HG02884 (cell line): ENCODE measurements at regions not wholly inside any gene's neighbourhood (a gene's known extent, or its start where the extent isn't known, plus 50 kb on each side); places are given as distances from the start of the nearest gene placed in this dataset.
A peak's percentile ranks its signal among the peaks of the same experiment; 100 is the strongest.

Experiments
- ATAC-seq: cut with Tn5 transposase; IDR thresholded peaks from one replicate; pipeline ENCODE4 v1.9.1; 2021; ENCODE audit warnings: mild to moderate bottlenecking, moderate library complexity; ENCODE audit not compliant: unreplicated experiment

- ATAC-seq = no peak
Observed at GRCh38 chr1:163406772-163407171, 85.0 kb downstream of the NUF2 start.

- ATAC-seq = no peak
Observed at GRCh38 chr1:163408262-163408661, 86.5 kb downstream of the NUF2 start.

DNA sequence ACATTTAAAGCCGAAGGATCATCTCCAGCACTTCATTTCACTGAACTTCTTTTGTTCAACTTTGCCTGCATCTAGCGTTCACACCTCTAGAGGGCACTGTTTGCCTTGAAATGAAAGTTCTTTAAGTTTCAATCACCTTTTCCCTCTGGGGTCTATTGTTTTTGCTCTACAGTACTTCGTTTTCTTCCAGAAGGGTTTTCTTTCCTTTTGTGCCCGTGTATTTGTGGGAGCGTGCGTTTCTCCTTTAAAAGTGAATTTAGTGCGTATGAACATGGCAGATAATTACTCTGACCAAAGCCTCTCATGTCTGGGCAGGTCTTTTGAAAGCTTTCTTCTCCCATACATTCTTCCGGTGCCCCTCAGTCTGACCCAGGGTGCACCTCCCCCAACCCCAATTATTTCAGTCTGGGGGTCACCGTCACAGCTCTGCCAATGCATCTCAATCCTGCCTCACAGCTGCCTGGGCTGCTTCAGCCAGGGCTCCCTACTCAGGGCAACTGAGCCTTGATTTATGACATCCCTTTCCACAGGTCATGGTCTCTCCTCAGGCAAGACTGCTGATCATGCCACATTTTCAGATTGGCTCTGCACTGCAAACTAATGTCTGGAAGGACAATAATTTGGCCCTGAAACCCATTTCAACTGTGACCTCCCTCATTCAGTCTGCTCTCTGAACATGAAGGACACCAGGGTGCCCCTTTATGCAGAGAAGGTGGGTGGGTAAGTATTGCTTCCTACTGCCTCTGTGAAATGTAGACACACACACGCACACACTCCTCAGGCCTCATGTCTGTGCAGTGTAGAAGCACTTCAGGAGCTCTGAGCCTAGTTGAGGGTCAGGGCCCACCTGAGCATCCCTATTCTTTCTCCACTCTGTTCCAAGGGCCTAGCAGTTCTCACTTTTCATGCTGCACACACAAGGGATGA, 88.6 kb downstream of the NUF2 start:
- no peak for ATAC-seq

GRCh38 chr1:163412221-163412620, 90.5 kb downstream of the NUF2 start:
- no peak for ATAC-seq

GRCh38 chr1:163414778-163415177, 93.0 kb downstream of the NUF2 start:
- peak; percentile 89 for ATAC-seq

DNA sequence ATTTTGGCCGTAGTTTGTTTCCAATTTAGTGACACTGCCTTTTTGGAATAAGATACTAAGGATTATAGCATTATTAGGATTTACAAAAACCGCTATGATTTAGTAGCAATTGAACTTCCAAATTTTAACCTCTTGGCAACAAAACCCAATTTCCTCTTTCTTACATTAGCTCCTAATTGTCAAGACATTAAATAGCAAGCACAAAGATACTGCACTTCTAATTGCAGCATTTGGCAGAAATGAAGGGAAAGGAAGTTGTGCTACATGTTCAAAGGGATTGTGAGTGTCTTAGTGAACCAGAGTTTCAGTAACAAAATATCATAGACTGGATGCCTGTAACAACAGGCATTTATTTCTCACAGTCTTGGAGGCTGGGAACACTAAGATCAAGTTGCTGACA, 99.9 kb downstream of the NUF2 start:
- ATAC-seq = no peak

DNA sequence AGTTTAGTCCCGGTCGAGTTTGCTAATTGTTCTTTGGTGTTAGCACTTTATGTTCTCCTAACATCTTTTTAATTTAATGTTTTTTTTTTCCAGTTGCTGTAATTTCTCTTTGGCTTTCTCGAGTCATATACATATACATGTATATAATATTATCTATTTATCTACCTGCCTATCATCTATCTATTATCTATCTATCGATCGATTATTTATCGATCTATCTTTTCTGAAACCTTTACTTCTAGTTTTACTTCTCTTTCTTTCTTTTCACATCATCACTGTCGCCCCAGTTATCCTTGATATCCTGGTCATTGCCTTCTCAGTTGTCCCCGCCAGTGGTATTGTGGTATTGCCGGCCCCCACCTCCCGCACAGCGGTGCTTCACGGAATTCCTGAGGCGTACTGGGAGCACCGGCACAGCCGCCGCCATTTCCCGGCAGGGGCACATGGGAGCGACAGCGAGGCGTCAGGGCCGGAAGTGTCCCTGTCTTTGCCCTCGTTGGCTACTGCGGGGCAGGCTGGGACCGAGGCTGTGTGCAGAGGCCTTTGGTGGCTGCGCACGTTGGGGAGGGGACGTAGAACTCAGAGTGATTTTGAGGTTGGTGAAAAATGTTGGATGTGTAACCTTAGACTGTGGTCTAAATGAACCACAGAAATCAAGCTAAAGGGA, 101.1 kb downstream of the NUF2 start:
- ATAC-seq = no peak

- no peak for ATAC-seq
Observed at GRCh38 chr1:163426505-163427251, 104.9 kb downstream of the NUF2 start.

GRCh38 chr1:163427279-163427678, 105.5 kb downstream of the NUF2 start:
- no peak for ATAC-seq

DNA sequence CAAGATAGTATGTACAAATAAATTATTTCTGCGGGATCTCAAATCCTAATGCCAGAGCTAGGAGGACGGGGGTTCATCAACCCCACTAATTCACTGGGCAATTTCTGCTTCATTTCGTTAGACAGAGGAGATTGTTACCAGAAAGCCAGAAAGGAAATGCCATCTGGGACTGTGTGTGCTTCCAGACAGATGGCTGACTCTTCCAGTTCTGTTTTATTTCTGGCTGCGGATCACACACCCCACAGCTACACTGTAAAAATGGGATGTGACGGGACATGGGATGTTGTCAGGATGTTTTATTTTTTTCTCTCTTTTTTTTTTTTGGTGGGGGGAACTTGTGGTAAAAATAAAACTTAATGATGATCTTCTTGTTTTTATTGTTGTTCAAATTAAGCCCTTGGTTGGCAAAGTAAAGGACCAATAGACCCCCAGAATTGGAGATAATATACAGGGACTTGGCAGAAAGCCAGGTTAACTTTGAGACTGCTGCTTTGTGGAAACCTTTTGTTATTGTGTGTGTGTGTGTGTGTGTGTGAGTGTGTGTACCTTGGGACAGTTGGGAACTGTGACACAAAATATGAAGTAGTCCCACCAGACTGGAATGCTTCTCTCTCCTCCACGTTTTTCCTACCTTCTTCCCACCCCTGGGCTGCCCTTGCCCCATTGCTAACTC, 114.5 kb downstream of the NUF2 start:
- ATAC-seq = no peak

- no peak for ATAC-seq
Observed at GRCh38 chr1:163439471-163439870, 117.7 kb downstream of the NUF2 start.

- ATAC-seq = no peak
Observed at GRCh38 chr1:163440090-163440489, 118.3 kb downstream of the NUF2 start.

DNA sequence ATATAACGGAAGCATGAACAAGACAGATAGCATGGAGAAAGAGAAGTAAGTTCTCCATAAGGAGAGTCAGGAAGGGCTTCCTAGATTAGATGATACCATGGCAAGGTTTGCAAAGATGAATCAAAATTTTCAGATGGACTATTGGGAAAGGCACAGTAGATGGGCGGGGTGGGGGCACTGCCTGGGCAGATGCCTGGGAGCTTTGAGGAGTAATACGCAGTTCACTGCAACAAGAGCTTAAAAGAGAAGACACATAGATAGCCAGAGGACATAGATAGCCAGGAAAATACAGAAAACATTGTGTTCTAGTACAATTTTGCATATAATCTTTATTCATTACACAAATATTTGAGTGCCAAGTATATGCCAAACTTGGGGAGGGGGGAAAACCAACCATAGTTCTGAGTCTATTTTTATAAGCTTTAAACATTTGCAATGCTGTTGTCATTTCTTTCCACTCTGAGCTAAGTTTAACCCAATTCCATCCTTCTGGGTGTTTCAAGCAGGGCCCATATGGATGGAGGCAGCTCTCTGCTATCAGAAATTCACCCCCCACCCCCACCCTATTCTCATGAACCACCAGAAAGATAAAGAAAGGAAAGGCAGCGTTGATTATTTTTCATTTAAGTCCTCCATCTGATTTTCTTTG, 120.6 kb downstream of the NUF2 start:
- no peak for ATAC-seq

- ATAC-seq = no peak
Observed at GRCh38 chr1:163442895-163443294, 121.1 kb downstream of the NUF2 start.

DNA sequence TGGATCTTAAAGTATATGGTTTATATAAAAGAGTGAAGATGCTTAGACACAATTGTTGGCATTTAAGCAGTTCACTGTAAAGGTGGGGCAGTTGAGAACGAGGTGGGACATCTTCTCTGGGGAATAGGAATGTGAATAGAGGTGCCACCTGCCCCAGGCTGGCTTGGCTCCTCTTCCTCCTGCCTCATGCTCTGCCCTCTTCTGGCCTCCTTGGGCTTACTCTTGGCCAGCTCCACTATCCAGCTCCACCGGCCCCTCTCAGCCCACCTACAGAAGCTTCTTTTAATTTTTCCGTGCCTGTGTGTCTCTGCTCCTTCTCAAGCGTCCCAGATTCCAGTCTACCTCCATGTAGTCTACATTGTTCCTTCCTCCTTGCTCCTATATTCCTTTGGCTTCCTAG, 122.1 kb downstream of the NUF2 start:
- ATAC-seq = no peak

- no peak for ATAC-seq
Observed at GRCh38 chr1:163444665-163445064, 122.9 kb downstream of the NUF2 start.

GRCh38 chr1:163450986-163451385, 129.2 kb downstream of the NUF2 start:
- ATAC-seq = no peak

DNA sequence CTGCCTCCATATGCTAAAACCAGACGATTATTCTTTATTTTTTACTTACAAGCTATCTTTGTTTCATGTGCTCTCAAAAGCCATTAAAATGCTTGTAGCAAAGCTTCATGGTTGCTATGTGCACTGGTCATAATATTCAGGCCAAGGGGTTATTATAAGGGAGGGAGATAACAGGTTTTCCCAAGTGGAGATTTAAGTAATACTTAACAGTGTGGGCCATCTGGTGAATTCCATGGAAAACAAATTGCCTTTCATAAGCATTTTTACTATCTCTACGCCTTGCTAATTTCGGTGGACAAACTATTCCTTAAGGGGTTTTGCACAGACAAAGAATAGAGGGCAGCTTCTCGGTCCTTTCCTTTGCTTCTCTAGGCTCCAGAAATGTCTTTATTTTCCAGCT, 137.8 kb downstream of the NUF2 start:
- no peak for ATAC-seq

DNA sequence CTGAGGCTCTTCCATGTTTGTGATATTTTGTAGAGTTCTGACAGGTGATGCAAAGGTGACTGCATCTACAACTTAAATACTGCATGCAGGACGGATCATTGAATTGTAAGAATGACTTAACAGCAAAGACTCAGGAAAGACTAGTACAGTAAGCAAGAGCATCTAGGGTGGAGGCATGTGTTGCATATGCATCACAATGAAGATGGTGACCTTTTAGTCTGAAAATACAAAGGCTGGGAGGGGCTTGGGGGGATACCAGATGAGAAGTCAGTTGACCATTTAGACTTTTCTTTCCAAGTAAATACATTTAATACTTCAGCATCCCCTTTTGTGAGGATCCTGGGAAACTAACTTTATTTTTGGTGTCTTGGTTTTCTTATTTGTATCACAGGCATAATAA, 145.5 kb downstream of the NUF2 start:
- no peak for ATAC-seq

DNA sequence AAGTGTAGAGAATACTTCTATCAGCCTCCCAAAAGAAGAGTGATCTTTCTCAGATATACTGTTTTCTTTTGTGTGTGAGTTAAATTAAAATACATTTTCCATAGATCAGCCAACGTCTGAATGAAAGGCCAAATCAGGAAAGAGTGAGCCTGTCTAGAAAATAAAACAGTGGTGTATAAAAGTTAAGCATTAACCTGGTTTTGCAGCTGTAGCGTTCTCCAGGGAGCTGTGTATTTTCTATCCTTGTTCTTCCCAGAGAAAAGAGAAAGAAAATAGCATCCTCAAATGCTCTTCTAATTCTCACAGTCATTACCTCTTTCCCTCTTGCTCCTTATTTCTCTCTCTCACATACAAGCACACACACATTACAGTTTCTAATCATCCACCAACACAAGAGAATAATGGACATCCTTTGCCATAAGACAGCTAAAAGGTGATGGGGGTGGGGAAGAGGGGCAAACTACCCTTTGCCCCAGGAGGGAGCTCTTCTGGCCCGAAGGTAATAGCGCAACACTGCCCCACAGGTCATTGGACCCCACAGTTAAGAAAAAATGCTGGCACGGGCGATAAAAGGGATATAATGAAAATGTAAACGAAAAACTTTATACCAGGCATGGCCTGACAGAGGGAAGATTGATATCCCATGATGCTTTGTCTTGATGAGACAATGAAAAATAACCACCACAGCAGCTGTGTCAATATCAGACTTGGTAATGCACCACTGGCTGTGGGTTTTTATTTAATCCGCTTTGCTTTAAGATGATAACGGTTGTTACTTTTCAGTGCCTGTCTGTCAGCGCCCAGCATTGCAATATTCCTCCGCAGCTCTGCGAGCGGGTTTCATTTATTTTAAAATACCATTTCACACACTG, 150.3 kb downstream of the NUF2 start:
- ATAC-seq = no peak
